Astrocyte (in vitro differentiated cells and primary cell): ENCODE measurements at regions not wholly inside any gene's neighbourhood (a gene's known extent, or its start where the extent isn't known, plus 50 kb on each side); places are given as distances from the start of the nearest gene placed in this dataset.

Experiments used
- EZH2 ChIP-seq: IDR thresholded peaks from 2 replicates; pipeline ENCODE4 v1.6.1; 2012; ENCODE audit warnings: mild to moderate bottlenecking, low read length, inconsistent platforms; ENCODE audit not compliant: insufficient read depth
- TF ChIP-seq, protein P1 (sequence below): IDR thresholded peaks from 2 replicates; pipeline ENCODE4 v1.5.1; 2011; ENCODE audit warnings: low read depth, mild to moderate bottlenecking, inconsistent platforms, low read length, moderate library complexity; ENCODE audit not compliant: insufficient read depth

DNA sequence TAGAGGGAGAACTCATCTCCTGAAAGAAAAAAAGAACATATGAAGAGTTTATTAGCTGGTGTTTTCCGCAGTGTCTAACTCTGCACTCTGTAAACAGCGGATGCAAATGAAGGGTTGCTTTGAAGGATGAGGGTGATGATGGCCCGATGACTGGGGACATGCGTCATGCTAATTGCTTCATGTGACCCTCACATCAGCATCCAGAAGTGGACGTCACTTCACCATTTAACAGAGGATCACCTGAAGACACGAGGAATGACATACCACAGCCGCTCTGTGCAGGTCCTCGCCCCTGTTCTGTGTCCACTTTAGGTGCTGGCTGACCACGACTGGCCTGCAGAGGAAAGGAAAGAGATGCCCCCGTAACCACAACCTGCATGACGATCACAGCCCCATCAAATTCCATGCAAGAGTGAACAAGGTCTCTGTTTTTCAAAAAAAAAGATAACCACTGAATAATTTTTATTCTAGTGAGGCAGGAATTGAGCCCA is 82.9 kb downstream of the KLF6 start:
- TF ChIP-seq, protein P1, sequence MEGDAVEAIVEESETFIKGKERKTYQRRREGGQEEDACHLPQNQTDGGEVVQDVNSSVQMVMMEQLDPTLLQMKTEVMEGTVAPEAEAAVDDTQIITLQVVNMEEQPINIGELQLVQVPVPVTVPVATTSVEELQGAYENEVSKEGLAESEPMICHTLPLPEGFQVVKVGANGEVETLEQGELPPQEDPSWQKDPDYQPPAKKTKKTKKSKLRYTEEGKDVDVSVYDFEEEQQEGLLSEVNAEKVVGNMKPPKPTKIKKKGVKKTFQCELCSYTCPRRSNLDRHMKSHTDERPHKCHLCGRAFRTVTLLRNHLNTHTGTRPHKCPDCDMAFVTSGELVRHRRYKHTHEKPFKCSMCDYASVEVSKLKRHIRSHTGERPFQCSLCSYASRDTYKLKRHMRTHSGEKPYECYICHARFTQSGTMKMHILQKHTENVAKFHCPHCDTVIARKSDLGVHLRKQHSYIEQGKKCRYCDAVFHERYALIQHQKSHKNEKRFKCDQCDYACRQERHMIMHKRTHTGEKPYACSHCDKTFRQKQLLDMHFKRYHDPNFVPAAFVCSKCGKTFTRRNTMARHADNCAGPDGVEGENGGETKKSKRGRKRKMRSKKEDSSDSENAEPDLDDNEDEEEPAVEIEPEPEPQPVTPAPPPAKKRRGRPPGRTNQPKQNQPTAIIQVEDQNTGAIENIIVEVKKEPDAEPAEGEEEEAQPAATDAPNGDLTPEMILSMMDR = no peak
- no peak for TF ChIP-seq EZH2
